Lower leg skin (tissue), 3 donors: ENCODE measurements at regions not wholly inside any gene's neighbourhood (a gene's known extent, or its start where the extent isn't known, plus 50 kb on each side); places are given as distances from the start of the nearest gene placed in this dataset.

Experiments
- POLR2A ChIP-seq, 2 donors: fragments of 450-650 bp; IDR thresholded peaks; one replicate each; pipeline ENCODE4 v1.6.1; 2016 to 2017; ENCODE audit warnings: antibody characterized with exemption in 2 of 2, mild to moderate bottlenecking in 1 of 2, moderate library complexity in 1 of 2
- TF ChIP-seq, protein P1 (sequence below), 3 donors: fragments of 450-650 bp; IDR thresholded peaks; one replicate each; pipeline ENCODE4 v1.5.1; 2016; ENCODE audit warnings: antibody characterized with exemption in 3 of 3, mild to moderate bottlenecking in 3 of 3, moderate library complexity in 2 of 3

DNA sequence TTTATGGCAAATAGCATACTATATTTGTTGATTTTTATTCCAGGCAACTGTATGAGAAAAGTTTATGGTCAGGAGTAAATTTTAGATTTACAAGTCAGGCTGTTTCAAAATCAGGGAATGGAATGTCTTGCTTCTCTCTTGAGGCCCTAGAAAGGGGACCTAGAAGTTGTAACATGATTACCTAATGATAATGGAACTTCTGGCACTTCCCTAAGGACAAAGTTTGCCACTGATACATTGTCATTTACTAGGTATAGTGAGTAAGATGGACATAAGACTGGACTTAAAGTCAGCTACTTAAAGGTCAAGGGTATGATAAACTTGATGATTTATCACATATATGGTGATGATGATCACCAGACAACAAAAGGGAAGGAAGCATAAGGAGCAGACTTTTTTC is 103.3 kb upstream of the VRK2 start:
- TF ChIP-seq, protein P1, sequence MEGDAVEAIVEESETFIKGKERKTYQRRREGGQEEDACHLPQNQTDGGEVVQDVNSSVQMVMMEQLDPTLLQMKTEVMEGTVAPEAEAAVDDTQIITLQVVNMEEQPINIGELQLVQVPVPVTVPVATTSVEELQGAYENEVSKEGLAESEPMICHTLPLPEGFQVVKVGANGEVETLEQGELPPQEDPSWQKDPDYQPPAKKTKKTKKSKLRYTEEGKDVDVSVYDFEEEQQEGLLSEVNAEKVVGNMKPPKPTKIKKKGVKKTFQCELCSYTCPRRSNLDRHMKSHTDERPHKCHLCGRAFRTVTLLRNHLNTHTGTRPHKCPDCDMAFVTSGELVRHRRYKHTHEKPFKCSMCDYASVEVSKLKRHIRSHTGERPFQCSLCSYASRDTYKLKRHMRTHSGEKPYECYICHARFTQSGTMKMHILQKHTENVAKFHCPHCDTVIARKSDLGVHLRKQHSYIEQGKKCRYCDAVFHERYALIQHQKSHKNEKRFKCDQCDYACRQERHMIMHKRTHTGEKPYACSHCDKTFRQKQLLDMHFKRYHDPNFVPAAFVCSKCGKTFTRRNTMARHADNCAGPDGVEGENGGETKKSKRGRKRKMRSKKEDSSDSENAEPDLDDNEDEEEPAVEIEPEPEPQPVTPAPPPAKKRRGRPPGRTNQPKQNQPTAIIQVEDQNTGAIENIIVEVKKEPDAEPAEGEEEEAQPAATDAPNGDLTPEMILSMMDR (IDR thresholded peaks at IDR 0.05) = no peak
- no peak for TF ChIP-seq POLR2A (IDR thresholded peaks at IDR 0.05)
